SK-N-SH (cell line): ENCODE measurements at regions not wholly inside any gene's neighbourhood (a gene's known extent, or its start where the extent isn't known, plus 50 kb on each side); places are given as distances from the start of the nearest gene placed in this dataset.

Source experiments
- CTCF ChIA-PET: fragments of 300-600, 350-600 bp; formaldehyde crosslinking; extraction: SDS; loops from one replicate; lab custom pipeline; 2021; lab: Yijun Ruan, JAX
- POLR2A ChIA-PET: fragments of 350-600 bp; sonication (Branson Sonifier 250); formaldehyde crosslinking; extraction: SDS; loops from one replicate; lab custom pipeline; 2020; ENCODE audit warnings: antibody characterized with exemption, inconsistent platforms; lab: Yijun Ruan, JAX
- DNase-seq: peaks from one replicate; pipeline ENCODE4 v3.0.0; 2012
- H2AFZ ChIP-seq: fragments of 200-600 bp; sonication (generic); 2 replicates; pipeline ENCODE4 v1.8.1; 2016; ENCODE audit warnings: antibody characterized with exemption, mild to moderate bottlenecking, low read depth
- H3F3A ChIP-seq: fragments of 200-600 bp; sonication (generic); replicated peaks from 2 replicates; pipeline ENCODE3; 2016; ENCODE audit warnings: antibody characterized with exemption, mild to moderate bottlenecking; ENCODE audit not compliant: insufficient read depth
- H3K27ac ChIP-seq, 2 experiments: fragments of 200-500 bp in 1 of 2; fragments of 200-600 bp in 1 of 2; sonication (Bioruptor generic) in 1 of 2; sonication (generic), shearing (Covaris generic) in 1 of 2; 2 replicates each; pipeline versions ENCODE4 v1.5.1 to v1.6.1; 2014 to 2016; ENCODE audit warnings: low read depth in 2 of 2, inconsistent platforms in 1 of 2, low read length in 1 of 2, mild to moderate bottlenecking in 1 of 2, mixed read lengths in 1 of 2
- H3K27me3 ChIP-seq: fragments of 200-600 bp; sonication (generic), shearing (Covaris generic); 2 replicates; pipeline ENCODE4 v1.6.1; 2016; ENCODE audit warnings: mixed run types; ENCODE audit not compliant: insufficient read depth
- H3K36me3 ChIP-seq, 2 experiments: fragments of 200-500 bp in 1 of 2; fragments of 200-600 bp in 1 of 2; sonication (Bioruptor generic) in 1 of 2; sonication (generic) in 1 of 2; replicated peaks in 1 of 2; 2 replicates each; pipeline versions ENCODE3 to v1.5.1; 2014 to 2016; ENCODE audit warnings: low read length in 1 of 2, mild to moderate bottlenecking in 1 of 2; ENCODE audit not compliant: insufficient read depth in 2 of 2, control insufficient read depth in 1 of 2
- H3K4me1 ChIP-seq, 2 experiments: fragments of 200-500 bp in 1 of 2; fragments of 200-600 bp in 1 of 2; sonication (Bioruptor generic) in 1 of 2; sonication (generic), shearing (Covaris generic) in 1 of 2; 2 replicates each; pipeline versions ENCODE4 v1.5.1 to v1.6.1; 2014 to 2016; ENCODE audit warnings: low read depth in 1 of 2, low read length in 1 of 2, mixed run types in 1 of 2; ENCODE audit not compliant: insufficient read depth in 2 of 2, control insufficient read depth in 1 of 2
- H3K4me2 ChIP-seq: fragments of 200-600 bp; sonication (generic), shearing (Covaris generic); 2 replicates; pipeline ENCODE4 v1.6.1; 2017; ENCODE audit warnings: mixed run types
- H3K4me3 ChIP-seq, 2 experiments: fragments of 200-500 bp in 1 of 2; fragments of 200-600 bp in 1 of 2; sonication (Bioruptor generic) in 1 of 2; sonication (generic), shearing (Covaris generic) in 1 of 2; 2 replicates each; pipeline versions ENCODE4 v1.5.1 to v1.8.1; 2014 to 2016; ENCODE audit warnings: low read depth in 2 of 2, inconsistent platforms in 1 of 2, low read length in 1 of 2, mild to moderate bottlenecking in 1 of 2, mixed read lengths in 1 of 2, moderate library complexity in 1 of 2
- H3K79me2 ChIP-seq: fragments of 200-600 bp; sonication (generic); 2 replicates; pipeline ENCODE4 v1.8.1; 2017; ENCODE audit warnings: mild to moderate bottlenecking; ENCODE audit not compliant: insufficient read depth
- H3K9ac ChIP-seq: fragments of 200-600 bp; sonication (generic); 2 replicates; pipeline ENCODE4 v1.6.1; 2017; ENCODE audit warnings: mixed run types
- H3K9me2 ChIP-seq: fragments of 200-600 bp; sonication (generic); 2 replicates; pipeline ENCODE4 v1.6.1; 2017; ENCODE audit warnings: mixed run types
- H3K9me3 ChIP-seq: fragments of 200-600 bp; sonication (generic); 2 replicates; pipeline ENCODE4 v1.6.1; 2017; ENCODE audit warnings: mixed run types, mild to moderate bottlenecking, moderate library complexity
- H4K20me1 ChIP-seq: fragments of 200-600 bp; sonication (generic); 2 replicates; pipeline ENCODE4 v1.6.1; 2017; ENCODE audit warnings: mild to moderate bottlenecking, mixed run types; ENCODE audit not compliant: insufficient read depth
- ELF1 ChIP-seq: IDR thresholded peaks from 2 replicates; pipeline ENCODE4 v1.4.0; 2012
- EZH2phosphoT487 ChIP-seq: fragments of 200-600 bp; sonication (generic); IDR thresholded peaks from 2 replicates; pipeline ENCODE4 v1.6.1; 2017; ENCODE audit warnings: low read depth, mixed run types, mild to moderate bottlenecking, antibody characterized with exemption, moderate library complexity, borderline replicate concordance
- FOSL2 ChIP-seq: IDR thresholded peaks from 2 replicates; pipeline ENCODE4 v1.4.0; 2012; ENCODE audit warnings: low read depth, mild to moderate bottlenecking, moderate library complexity, borderline replicate concordance
- FOXJ3 ChIP-seq: sonication (generic); formaldehyde crosslinking; IDR thresholded peaks from 2 replicates; pipeline ENCODE4 v1.5.1; 2020; ENCODE audit warnings: mild to moderate bottlenecking, missing genetic modification reagents
- GABPA ChIP-seq: IDR thresholded peaks from 2 replicates; pipeline ENCODE4 v1.4.0; 2012; ENCODE audit warnings: low read depth, mild to moderate bottlenecking
- GATA2 ChIP-seq: sonication (generic); formaldehyde crosslinking; IDR thresholded peaks from 2 replicates; pipeline ENCODE4 v1.5.0; 2020; ENCODE audit warnings: mild to moderate bottlenecking, missing genetic modification reagents
- NFIC ChIP-seq: IDR thresholded peaks from 2 replicates; pipeline ENCODE4 v1.4.0; 2012; ENCODE audit warnings: borderline replicate concordance
- RFX5 ChIP-seq: IDR thresholded peaks from 2 replicates; pipeline ENCODE4 v1.6.1; 2012; ENCODE audit warnings: mild to moderate bottlenecking, improper control_type of control experiment, low read length
- SIN3A ChIP-seq: IDR thresholded peaks from 2 replicates; pipeline ENCODE4 v1.6.1; 2012; ENCODE audit warnings: low read depth, mild to moderate bottlenecking, low read length, moderate library complexity, borderline replicate concordance
- WGBS: methylation state at CpG from one replicate; pipeline ENCODE4 v1.1.6; 2017; ENCODE audit warnings: low lambda C conversion rate; 5-methylcytosine and 5-hydroxymethylcytosine counted together
- TF ChIP-seq, protein P1 (sequence below): IDR thresholded peaks from 2 replicates; pipeline ENCODE4 v1.4.0; 2012; ENCODE audit warnings: low read depth
- TF ChIP-seq, protein P2 (sequence below): IDR thresholded peaks from 2 replicates; pipeline ENCODE4 v1.4.0; 2012; ENCODE audit warnings: low read depth, borderline replicate concordance
- TF ChIP-seq, protein P3 (sequence below): fragments of 200-600 bp; sonication (generic); IDR thresholded peaks from 2 replicates; pipeline ENCODE4 v1.6.1; 2017; ENCODE audit warnings: antibody characterized with exemption, mild to moderate bottlenecking, moderate library complexity
- TF ChIP-seq, protein P4 (sequence below): IDR thresholded peaks from 2 replicates; pipeline ENCODE4 v1.4.0; 2012; ENCODE audit warnings: low read depth, borderline replicate concordance
- TF ChIP-seq, protein P5 (sequence below): IDR thresholded peaks from 2 replicates; pipeline ENCODE4; 2012

DNA sequence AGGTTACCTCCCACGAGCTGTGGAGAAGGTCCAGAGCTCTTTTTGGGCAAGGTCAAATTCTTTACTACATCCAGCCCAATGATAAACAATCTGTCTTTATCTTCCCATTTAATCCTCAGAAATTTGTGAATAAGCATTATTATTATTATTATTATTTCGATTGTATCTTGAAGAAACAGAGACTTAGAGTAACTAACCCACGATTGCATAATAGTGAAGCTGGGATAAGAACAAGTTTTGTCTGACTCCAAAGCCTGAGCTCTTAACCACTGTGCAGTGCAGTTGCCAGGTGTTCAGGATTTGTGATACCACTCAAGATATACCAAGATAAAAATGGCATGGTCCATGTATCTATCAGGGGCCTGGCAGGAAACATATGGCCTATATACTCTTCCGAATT, 166.5 kb upstream of the LDB2 start:
- Histone ChIP-seq H3K9ac (no peak overlapping the region), H3K9me3 (no peaks in the 10 kb centered on the region), H3K79me2 (no peaks in the 10 kb centered on the region), H2AFZ (no peak overlapping the region), H3K27me3 (no peaks in the 10 kb centered on the region), H3F3A (peaks cover 47% of the 10 kb centered on the region), H3K36me3 (no peaks in the 10 kb centered on the region), H3K4me2 (peak overlapping the region; percentile 47), H3K4me1 (peaks cover 0 to 50% of the 10 kb centered on the region in 2 experiments), H3K27ac (peak overlapping the region in 1 of 2 experiments; percentile 88; a peak in 2 of 4 replicates), H3K4me3 (no peak overlapping the region), H3K9me2 (no peaks in the 10 kb centered on the region), H4K20me1 (no peaks in the 10 kb centered on the region)
- POLR2A ChIA-PET = no interaction called here
- 86% methylated on average over 4 of the region's 4 CpGs for WGBS
- TF ChIP-seq NFIC = no peak
- TF ChIP-seq, protein P1, sequence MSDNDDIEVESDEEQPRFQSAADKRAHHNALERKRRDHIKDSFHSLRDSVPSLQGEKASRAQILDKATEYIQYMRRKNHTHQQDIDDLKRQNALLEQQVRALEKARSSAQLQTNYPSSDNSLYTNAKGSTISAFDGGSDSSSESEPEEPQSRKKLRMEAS = no peak
- TF ChIP-seq, protein P2, sequence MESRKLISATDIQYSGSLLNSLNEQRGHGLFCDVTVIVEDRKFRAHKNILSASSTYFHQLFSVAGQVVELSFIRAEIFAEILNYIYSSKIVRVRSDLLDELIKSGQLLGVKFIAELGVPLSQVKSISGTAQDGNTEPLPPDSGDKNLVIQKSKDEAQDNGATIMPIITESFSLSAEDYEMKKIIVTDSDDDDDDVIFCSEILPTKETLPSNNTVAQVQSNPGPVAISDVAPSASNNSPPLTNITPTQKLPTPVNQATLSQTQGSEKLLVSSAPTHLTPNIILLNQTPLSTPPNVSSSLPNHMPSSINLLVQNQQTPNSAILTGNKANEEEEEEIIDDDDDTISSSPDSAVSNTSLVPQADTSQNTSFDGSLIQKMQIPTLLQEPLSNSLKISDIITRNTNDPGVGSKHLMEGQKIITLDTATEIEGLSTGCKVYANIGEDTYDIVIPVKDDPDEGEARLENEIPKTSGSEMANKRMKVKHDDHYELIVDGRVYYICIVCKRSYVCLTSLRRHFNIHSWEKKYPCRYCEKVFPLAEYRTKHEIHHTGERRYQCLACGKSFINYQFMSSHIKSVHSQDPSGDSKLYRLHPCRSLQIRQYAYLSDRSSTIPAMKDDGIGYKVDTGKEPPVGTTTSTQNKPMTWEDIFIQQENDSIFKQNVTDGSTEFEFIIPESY = no peak
- no peak for TF ChIP-seq GABPA
- no peak for TF ChIP-seq GATA2 (CRISPR knock-in tag)
- TF ChIP-seq SIN3A = no peak
- no peak for TF ChIP-seq FOXJ3 (CRISPR knock-in tag)
- TF ChIP-seq, protein P3, sequence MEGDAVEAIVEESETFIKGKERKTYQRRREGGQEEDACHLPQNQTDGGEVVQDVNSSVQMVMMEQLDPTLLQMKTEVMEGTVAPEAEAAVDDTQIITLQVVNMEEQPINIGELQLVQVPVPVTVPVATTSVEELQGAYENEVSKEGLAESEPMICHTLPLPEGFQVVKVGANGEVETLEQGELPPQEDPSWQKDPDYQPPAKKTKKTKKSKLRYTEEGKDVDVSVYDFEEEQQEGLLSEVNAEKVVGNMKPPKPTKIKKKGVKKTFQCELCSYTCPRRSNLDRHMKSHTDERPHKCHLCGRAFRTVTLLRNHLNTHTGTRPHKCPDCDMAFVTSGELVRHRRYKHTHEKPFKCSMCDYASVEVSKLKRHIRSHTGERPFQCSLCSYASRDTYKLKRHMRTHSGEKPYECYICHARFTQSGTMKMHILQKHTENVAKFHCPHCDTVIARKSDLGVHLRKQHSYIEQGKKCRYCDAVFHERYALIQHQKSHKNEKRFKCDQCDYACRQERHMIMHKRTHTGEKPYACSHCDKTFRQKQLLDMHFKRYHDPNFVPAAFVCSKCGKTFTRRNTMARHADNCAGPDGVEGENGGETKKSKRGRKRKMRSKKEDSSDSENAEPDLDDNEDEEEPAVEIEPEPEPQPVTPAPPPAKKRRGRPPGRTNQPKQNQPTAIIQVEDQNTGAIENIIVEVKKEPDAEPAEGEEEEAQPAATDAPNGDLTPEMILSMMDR = no peak
- TF ChIP-seq FOSL2 = no peak
- TF ChIP-seq RFX5 = no peak
- TF ChIP-seq, protein P4, sequence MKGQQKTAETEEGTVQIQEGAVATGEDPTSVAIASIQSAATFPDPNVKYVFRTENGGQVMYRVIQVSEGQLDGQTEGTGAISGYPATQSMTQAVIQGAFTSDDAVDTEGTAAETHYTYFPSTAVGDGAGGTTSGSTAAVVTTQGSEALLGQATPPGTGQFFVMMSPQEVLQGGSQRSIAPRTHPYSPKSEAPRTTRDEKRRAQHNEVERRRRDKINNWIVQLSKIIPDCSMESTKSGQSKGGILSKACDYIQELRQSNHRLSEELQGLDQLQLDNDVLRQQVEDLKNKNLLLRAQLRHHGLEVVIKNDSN = no peak
- no peak for TF ChIP-seq ELF1
- no peak for TF ChIP-seq EZH2phosphoT487
- TF ChIP-seq, protein P5, sequence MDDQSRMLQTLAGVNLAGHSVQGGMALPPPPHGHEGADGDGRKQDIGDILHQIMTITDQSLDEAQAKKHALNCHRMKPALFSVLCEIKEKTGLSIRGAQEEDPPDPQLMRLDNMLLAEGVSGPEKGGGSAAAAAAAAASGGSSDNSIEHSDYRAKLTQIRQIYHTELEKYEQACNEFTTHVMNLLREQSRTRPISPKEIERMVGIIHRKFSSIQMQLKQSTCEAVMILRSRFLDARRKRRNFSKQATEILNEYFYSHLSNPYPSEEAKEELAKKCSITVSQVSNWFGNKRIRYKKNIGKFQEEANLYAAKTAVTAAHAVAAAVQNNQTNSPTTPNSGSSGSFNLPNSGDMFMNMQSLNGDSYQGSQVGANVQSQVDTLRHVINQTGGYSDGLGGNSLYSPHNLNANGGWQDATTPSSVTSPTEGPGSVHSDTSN = no peak
- CTCF ChIA-PET = no interaction called here
- no peak for DNase-seq
